Osteocyte (in vitro differentiated cells): ENCODE measurements at regions not wholly inside any gene's neighbourhood (a gene's known extent, or its start where the extent isn't known, plus 50 kb on each side); places are given as distances from the start of the nearest gene placed in this dataset.

Source experiments
- DNase-seq: peaks from one replicate; pipeline ENCODE4 v3.0.0; 2021; ENCODE audit warnings: mixed read lengths; ENCODE audit not compliant: unreplicated experiment; ENCODE audit errors: extremely low spot score
- H3K27ac Mint-ChIP-seq: one replicate; pipeline ENCODE4 v1.8.0; 2021; ENCODE audit warnings: mild to moderate bottlenecking, mixed read lengths; ENCODE audit not compliant: unreplicated experiment
- H3K27me3 Mint-ChIP-seq: one replicate; pipeline ENCODE4 v1.8.0; 2021; ENCODE audit warnings: mixed read lengths; ENCODE audit not compliant: unreplicated experiment
- H3K36me3 Mint-ChIP-seq: one replicate; pipeline ENCODE4 v1.8.0; 2021; ENCODE audit warnings: mixed read lengths; ENCODE audit not compliant: unreplicated experiment
- H3K4me1 Mint-ChIP-seq: one replicate; pipeline ENCODE4 v1.8.0; 2021; ENCODE audit warnings: mixed read lengths; ENCODE audit not compliant: unreplicated experiment
- H3K4me3 Mint-ChIP-seq: one replicate; pipeline ENCODE4 v1.8.0; 2021; ENCODE audit warnings: mild to moderate bottlenecking, moderate library complexity, mixed read lengths; ENCODE audit not compliant: unreplicated experiment
- H3K9me3 Mint-ChIP-seq: one replicate; pipeline ENCODE4 v1.8.0; 2021; ENCODE audit warnings: mixed read lengths; ENCODE audit not compliant: unreplicated experiment
- TF ChIP-seq, protein P1 (sequence below): fragments of 200-600 bp; sonication (generic); IDR thresholded peaks from 2 replicates; pipeline ENCODE4 v1.5.0; 2021; ENCODE audit warnings: antibody characterized with exemption, mild to moderate bottlenecking, moderate library complexity

DNA sequence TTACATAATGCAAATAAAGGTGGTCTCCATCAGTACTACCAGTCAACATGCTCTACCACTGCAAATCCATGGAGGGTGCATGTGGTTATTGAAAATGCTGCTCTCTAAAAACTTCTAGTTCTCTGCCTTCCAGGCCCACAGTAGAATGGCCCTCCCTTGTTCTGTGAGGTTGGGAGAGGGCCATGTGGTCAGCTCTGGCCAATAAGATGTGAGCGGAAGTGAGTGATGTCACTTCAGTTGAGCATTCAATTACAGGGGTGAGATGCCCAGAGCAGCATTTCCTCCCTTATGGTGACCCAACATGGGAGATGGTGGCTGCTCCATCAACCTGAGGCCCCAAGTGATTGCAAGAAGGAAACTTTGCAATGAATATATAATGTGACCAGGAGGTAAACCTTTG lies 148.8 kb downstream of the CPEB2 start:
- Mint-ChIP-seq H3K36me3 (no peaks in the 10 kb centered on the region), H3K4me3 (no peak overlapping the region), H3K27me3 (peaks cover 3% of the 10 kb centered on the region), H3K9me3 (peaks cover 2% of the 10 kb centered on the region), H3K4me1 (peaks cover 22% of the 10 kb centered on the region), H3K27ac (peak overlapping the region; percentile 76)
- TF ChIP-seq, protein P1, sequence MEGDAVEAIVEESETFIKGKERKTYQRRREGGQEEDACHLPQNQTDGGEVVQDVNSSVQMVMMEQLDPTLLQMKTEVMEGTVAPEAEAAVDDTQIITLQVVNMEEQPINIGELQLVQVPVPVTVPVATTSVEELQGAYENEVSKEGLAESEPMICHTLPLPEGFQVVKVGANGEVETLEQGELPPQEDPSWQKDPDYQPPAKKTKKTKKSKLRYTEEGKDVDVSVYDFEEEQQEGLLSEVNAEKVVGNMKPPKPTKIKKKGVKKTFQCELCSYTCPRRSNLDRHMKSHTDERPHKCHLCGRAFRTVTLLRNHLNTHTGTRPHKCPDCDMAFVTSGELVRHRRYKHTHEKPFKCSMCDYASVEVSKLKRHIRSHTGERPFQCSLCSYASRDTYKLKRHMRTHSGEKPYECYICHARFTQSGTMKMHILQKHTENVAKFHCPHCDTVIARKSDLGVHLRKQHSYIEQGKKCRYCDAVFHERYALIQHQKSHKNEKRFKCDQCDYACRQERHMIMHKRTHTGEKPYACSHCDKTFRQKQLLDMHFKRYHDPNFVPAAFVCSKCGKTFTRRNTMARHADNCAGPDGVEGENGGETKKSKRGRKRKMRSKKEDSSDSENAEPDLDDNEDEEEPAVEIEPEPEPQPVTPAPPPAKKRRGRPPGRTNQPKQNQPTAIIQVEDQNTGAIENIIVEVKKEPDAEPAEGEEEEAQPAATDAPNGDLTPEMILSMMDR, result no peak
- no peak for DNase-seq

DNA sequence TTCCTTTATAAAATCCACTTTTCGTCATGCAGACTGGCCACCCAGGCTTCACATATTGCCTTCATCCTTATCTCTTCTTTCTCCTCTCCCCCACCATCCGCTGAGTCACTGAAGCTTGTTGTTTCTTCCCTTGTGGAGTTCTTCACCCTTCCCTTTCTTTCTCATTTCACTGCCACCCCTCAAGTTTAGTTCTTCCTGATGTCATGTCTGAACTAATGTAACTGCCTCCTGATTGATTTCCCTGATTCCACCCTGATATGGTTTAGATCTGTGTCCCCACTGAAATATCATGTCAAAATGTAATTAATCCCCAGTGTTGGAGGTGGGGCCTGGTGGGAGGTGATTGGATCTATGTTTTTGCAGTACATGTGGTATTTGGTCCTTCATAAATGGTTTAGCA lies 151.4 kb downstream of the CPEB2 start:
- DNase-seq, result no peak
- Mint-ChIP-seq H3K27ac (no peak overlapping the region), H3K36me3 (no peaks in the 10 kb centered on the region), H3K9me3 (peaks cover 8% of the 10 kb centered on the region), H3K4me1 (peaks cover 22% of the 10 kb centered on the region), H3K4me3 (no peak overlapping the region), H3K27me3 (peaks cover 9% of the 10 kb centered on the region)
- TF ChIP-seq, protein P1, result no peak

DNA sequence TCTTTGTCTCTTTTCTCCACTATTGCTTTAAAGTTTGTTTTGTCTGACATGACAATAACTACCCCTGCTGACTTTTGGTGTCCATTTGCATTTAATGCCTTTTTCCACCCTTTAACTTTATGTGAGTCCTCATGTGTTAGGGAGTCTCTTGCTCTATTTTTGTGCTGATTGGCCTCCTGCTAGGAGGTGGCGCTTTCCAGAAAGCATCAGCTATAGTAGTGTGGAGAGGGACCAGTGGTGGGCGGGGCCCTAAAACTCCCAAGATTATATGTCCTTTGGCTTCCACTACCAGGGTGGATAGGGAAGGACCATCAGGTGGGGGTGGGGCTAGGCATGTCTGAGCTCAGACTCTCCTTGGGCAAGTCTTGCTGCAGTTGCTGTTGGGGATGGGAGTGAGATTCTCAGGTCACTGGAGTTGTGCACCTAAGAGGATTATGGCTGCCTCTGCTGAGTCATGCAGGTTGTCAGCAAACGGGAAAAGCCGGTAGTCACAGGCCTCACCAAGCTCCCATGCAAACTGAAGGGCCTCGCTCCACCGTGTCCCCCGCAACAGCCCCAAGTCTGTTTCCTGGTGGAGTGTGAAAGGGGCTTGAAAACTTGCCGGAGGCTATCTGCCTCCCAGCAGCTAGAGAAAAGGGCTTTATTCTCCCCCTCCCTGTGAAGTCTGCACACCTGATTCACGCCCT lies 156.3 kb downstream of the CPEB2 start:
- H3K36me3 Mint-ChIP-seq, result no peaks in the 10 kb centered on the region
- H3K27me3 Mint-ChIP-seq, result peaks cover 10% of the 10 kb centered on the region
- H3K4me3 Mint-ChIP-seq, result no peak overlapping the region
- TF ChIP-seq, protein P1, result no peak
- H3K9me3 Mint-ChIP-seq, result peaks cover 8% of the 10 kb centered on the region
- no peak overlapping the region for H3K27ac Mint-ChIP-seq
- H3K4me1 Mint-ChIP-seq, result no peaks in the 10 kb centered on the region
- DNase-seq, result no peak

DNA sequence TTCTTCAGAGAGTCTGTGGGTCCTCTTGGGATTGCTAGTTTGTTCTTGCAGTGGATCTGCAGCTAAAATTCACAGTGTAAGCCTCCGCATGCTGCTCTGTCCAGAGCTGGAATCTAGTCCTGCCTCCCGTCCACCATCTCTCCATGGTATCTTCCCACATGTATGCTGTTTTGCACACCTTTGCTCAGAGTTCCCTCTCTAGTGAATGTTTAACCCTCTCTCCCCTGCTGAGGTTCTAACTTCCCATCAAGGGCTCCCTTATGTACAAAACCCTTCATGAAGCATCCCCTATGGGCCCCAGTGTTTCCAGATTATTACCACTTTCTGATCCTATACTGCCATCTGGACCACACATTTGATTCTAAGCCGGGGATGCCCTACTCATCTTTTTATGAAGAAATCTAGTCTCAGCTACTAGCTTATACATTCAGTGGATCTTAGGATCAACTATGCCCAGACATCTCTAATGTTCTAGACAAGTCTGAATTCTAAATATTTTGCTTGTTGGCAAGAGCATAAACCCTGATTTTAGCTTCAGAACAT lies 157.3 kb downstream of the CPEB2 start:
- no peak for DNase-seq
- peaks cover 17% of the 10 kb centered on the region for H3K27me3 Mint-ChIP-seq
- H3K4me3 Mint-ChIP-seq, result no peak overlapping the region
- H3K36me3 Mint-ChIP-seq, result no peaks in the 10 kb centered on the region
- no peaks in the 10 kb centered on the region for H3K4me1 Mint-ChIP-seq
- no peak overlapping the region for H3K27ac Mint-ChIP-seq
- TF ChIP-seq, protein P1, result peak; percentile 16
- H3K9me3 Mint-ChIP-seq, result peaks cover 8% of the 10 kb centered on the region

DNA sequence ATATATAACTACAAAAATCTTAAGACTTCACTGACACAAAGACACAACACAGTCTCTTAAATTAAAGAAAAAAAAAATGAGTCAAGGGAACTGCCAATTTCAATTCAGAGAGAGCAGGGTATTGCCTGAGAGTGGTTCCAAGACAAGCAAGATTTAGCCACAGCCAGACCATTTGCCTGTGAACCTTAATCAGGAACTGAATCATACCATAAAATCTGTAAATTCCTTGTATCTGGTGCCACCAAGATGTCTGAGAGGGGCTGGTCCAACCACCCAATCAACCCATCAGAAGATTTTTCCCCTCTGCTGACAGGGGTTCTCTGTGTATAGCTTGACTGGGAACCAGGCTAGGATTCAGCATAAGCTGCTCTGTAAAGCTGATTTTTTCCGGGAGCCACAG lies 159.2 kb downstream of the CPEB2 start:
- no peak overlapping the region for H3K4me3 Mint-ChIP-seq
- DNase-seq, result no peak
- no peaks in the 10 kb centered on the region for H3K36me3 Mint-ChIP-seq
- H3K27ac Mint-ChIP-seq, result no peak overlapping the region
- peaks cover 26% of the 10 kb centered on the region for H3K27me3 Mint-ChIP-seq
- H3K4me1 Mint-ChIP-seq, result no peaks in the 10 kb centered on the region
- H3K9me3 Mint-ChIP-seq, result peaks cover 2% of the 10 kb centered on the region
- TF ChIP-seq, protein P1, result no peak
